ENCODE measurements at regions not wholly inside any gene's neighbourhood (a gene's known extent, or its start where the extent isn't known, plus 50 kb on each side); places are given as distances from the start of the nearest gene placed in this dataset.

DNA sequence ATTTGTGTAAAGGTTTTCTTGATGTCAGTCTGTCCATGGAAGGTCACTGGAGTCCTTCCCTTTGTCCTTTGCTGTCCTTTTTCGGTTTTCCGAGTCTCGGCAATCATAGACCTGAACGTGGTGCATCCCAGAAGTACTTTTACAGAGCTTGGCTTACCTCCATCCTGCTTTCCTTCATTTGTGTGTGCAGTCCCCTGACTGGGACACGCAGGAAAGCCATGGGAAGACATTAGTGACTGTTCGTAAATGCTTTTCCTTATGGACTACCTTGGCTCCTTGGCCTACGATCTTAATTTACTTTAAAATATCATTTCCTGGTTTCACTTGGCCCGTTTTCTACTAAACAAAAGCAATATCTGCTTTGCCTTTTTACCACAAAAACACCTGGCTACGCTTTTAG lies 328.4 kb upstream of the RARB start:
- no peaks in the 10 kb centered on the region for H4K20me1 ChIP-seq (ENCODE audit: insufficient read depth, low read length)
- DNase-seq (no peak), ATAC-seq (ENCODE audit: low read depth) (no peak)
- no peaks in the 10 kb centered on the region for H3K36me3 ChIP-seq (ENCODE audit: control insufficient read depth, insufficient read depth, low read length)
- no peak overlapping the region for H2BK15ac ChIP-seq (ENCODE audit: low read depth, low read length)
- TF ChIP-seq CHD1 (IDR thresholded peaks at IDR 0.05; ENCODE audit: low read depth, low read length) (no peak), RCOR1 (IDR thresholded peaks at IDR 0.05; ENCODE audit: insufficient replicate concordance, low read length) (no peak), POLR2A (IDR thresholded peaks at IDR 0.05; ENCODE audit: low read depth, low read length) (no peak), RAD21 (IDR thresholded peaks at IDR 0.05; ENCODE audit: low read length) (no peak), RFX5 (IDR thresholded peaks at IDR 0.05; ENCODE audit: low read depth, low read length) (no peak), CEBPB (IDR thresholded peaks at IDR 0.05; ENCODE audit: low read depth, low read length) (no peak), NFE2L2 (IDR thresholded peaks at IDR 0.05; ENCODE audit: low read depth, low read length) (no peak), SMC3 (IDR thresholded peaks at IDR 0.05; ENCODE audit: low read depth, low read length) (no peak), MAZ (IDR thresholded peaks at IDR 0.05; ENCODE audit: borderline replicate concordance, low read depth, low read length) (no peak), FOS (IDR thresholded peaks at IDR 0.05; ENCODE audit: low read depth, low read length) (no peak)
- TF ChIP-seq, protein P1, sequence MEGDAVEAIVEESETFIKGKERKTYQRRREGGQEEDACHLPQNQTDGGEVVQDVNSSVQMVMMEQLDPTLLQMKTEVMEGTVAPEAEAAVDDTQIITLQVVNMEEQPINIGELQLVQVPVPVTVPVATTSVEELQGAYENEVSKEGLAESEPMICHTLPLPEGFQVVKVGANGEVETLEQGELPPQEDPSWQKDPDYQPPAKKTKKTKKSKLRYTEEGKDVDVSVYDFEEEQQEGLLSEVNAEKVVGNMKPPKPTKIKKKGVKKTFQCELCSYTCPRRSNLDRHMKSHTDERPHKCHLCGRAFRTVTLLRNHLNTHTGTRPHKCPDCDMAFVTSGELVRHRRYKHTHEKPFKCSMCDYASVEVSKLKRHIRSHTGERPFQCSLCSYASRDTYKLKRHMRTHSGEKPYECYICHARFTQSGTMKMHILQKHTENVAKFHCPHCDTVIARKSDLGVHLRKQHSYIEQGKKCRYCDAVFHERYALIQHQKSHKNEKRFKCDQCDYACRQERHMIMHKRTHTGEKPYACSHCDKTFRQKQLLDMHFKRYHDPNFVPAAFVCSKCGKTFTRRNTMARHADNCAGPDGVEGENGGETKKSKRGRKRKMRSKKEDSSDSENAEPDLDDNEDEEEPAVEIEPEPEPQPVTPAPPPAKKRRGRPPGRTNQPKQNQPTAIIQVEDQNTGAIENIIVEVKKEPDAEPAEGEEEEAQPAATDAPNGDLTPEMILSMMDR (conservative IDR thresholded peaks at IDR 0.05; ENCODE audit: low read depth, low read length): no peak
- TF ChIP-seq, protein P2, sequence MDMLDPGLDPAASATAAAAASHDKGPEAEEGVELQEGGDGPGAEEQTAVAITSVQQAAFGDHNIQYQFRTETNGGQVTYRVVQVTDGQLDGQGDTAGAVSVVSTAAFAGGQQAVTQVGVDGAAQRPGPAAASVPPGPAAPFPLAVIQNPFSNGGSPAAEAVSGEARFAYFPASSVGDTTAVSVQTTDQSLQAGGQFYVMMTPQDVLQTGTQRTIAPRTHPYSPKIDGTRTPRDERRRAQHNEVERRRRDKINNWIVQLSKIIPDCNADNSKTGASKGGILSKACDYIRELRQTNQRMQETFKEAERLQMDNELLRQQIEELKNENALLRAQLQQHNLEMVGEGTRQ (IDR thresholded peaks at IDR 0.05; ENCODE audit: low read depth, low read length): no peak
- TF ChIP-seq, protein P3, sequence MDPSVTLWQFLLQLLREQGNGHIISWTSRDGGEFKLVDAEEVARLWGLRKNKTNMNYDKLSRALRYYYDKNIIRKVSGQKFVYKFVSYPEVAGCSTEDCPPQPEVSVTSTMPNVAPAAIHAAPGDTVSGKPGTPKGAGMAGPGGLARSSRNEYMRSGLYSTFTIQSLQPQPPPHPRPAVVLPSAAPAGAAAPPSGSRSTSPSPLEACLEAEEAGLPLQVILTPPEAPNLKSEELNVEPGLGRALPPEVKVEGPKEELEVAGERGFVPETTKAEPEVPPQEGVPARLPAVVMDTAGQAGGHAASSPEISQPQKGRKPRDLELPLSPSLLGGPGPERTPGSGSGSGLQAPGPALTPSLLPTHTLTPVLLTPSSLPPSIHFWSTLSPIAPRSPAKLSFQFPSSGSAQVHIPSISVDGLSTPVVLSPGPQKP (IDR thresholded peaks at IDR 0.05; ENCODE audit: borderline replicate concordance, low read depth, low read length): no peak
- no peak overlapping the region for H3K23ac ChIP-seq (ENCODE audit: low read depth, low read length)
- ChIA-PET POLR2A (ENCODE audit: unreplicated experiment) (no interaction called here), CTCF (no interaction called here)
- H2BK120ac ChIP-seq (ENCODE audit: low read depth, low read length): no peak overlapping the region
- H3K14ac ChIP-seq (replicated peaks; ENCODE audit: low read depth, low read length): no peak overlapping the region
- no peak overlapping the region for H4K5ac ChIP-seq (ENCODE audit: low read depth, low read length)
- no peak overlapping the region for H3K56ac ChIP-seq (ENCODE audit: extremely low read depth, insufficient read depth, low read length)
- no peak overlapping the region for H4K8ac ChIP-seq (ENCODE audit: low read depth in 2 of 2, low read length in 2 of 2)
- no CpG with 5 or more reads among the region's 9 CpGs for WGBS, 2 experiments (ENCODE audit: extremely low coverage in 2 of 2, insufficient read length in 1 of 2)
- H3K27me3 ChIP-seq (ENCODE audit: control insufficient read depth, insufficient read depth, low read length): no peaks in the 10 kb centered on the region
- no peak overlapping the region for H3K4ac ChIP-seq (ENCODE audit: low read depth, low read length)
- in situ Hi-C loops (cut with MboI; ENCODE audit: low sequenced_read_pairs): no loop called here
- no peak overlapping the region for H2AFZ ChIP-seq (replicated peaks; ENCODE audit: low read length, poor library complexity)
- H3K18ac ChIP-seq (ENCODE audit: low read depth, low read length): no peak overlapping the region
- H3K79me1 ChIP-seq (ENCODE audit: low read depth in 1 of 2, low read length in 2 of 2): no peaks in the 10 kb centered on the region
- H3K4me3 ChIP-seq (ENCODE audit: insufficient read depth, low read depth, low read length): no peak overlapping the region
- H3K27ac ChIP-seq (ENCODE audit: insufficient read depth, low read length): no peak overlapping the region
- no peaks in the 10 kb centered on the region for H3K9me1 ChIP-seq (ENCODE audit: insufficient read depth, low read length)
- no peak overlapping the region for H2AK5ac ChIP-seq (ENCODE audit: low read depth, low read length)
- no peak overlapping the region for H4K91ac ChIP-seq (ENCODE audit: insufficient read depth, low read depth, low read length)
- no TSS peak for BruUV-seq (replicated peaks)
- dilution Hi-C loops (cut with HindIII; ENCODE audit: low sequenced_read_pairs, unreplicated experiment): no loop called here
- H3K9me3 ChIP-seq (ENCODE audit: control insufficient read depth, insufficient read depth, low read length): peaks cover 2% of the 10 kb centered on the region; the same call in 1 of the 2 replicates
- H3K4me2 ChIP-seq (ENCODE audit: low read depth, low read length): no peak overlapping the region
- H2AK9ac ChIP-seq (replicated peaks; ENCODE audit: low read depth, low read length, poor library complexity): no peak overlapping the region
- H3K9ac ChIP-seq (ENCODE audit: low read depth, low read length): no peak overlapping the region
- H2BK5ac ChIP-seq (ENCODE audit: low read depth, low read length, poor library complexity, severe bottlenecking): no peak overlapping the region
- H3K4me1 ChIP-seq (ENCODE audit: control insufficient read depth, insufficient read depth, low read length): no peaks in the 10 kb centered on the region
- intact Hi-C loops (cut with micrococcal nuclease): no loop called here
- H2BK20ac ChIP-seq (ENCODE audit: low read depth, low read length): no peak overlapping the region
